ENCODE measurements at regions not wholly inside any gene's neighbourhood (a gene's known extent, or its start where the extent isn't known, plus 50 kb on each side); places are given as distances from the start of the nearest gene placed in this dataset.
"Not testable (repeated sequence)": the region's sequence is repeated elsewhere in the genome, so short reads cannot be mapped to it uniquely, and the experiment has no call there.

GRCh38 chr10:38362514-38362913 is 268.4 kb downstream of the ZNF37A start:
- peaks cover 43% of the 10 kb centered on the region for H3K9me3 ChIP-seq (ENCODE audit: control insufficient read depth, insufficient read depth, low read length)
- not testable (repeated sequence) for H3K27me3 ChIP-seq (ENCODE audit: control insufficient read depth, insufficient read depth, low read length); H3K27ac ChIP-seq (ENCODE audit: low read depth, low read length); H3K9ac ChIP-seq (ENCODE audit: low read depth, low read length); H3K4me1 ChIP-seq (ENCODE audit: control insufficient read depth, insufficient read depth, low read length); H3K4me3 ChIP-seq (ENCODE audit: low read depth, low read length); H3K36me3 ChIP-seq (ENCODE audit: control insufficient read depth, insufficient read depth, low read length)

GRCh38 chr10:38364073-38364472 is 269.9 kb downstream of the ZNF37A start:
- H3K4me1 ChIP-seq (ENCODE audit: control insufficient read depth, insufficient read depth, low read length); H3K27me3 ChIP-seq (ENCODE audit: control insufficient read depth, insufficient read depth, low read length); H3K4me3 ChIP-seq (ENCODE audit: low read depth, low read length); H3K9ac ChIP-seq (ENCODE audit: low read depth, low read length); H3K27ac ChIP-seq (ENCODE audit: low read depth, low read length); H3K36me3 ChIP-seq (ENCODE audit: control insufficient read depth, insufficient read depth, low read length): not testable (repeated sequence)
- H3K9me3 ChIP-seq (ENCODE audit: control insufficient read depth, insufficient read depth, low read length) = peaks cover 43% of the 10 kb centered on the region

GRCh38 chr10:38365917-38366316 is 271.8 kb downstream of the ZNF37A start:
- not testable (repeated sequence) for H3K9ac ChIP-seq (ENCODE audit: low read depth, low read length); H3K27me3 ChIP-seq (ENCODE audit: control insufficient read depth, insufficient read depth, low read length); H3K4me3 ChIP-seq (ENCODE audit: low read depth, low read length); H3K27ac ChIP-seq (ENCODE audit: low read depth, low read length); H3K4me1 ChIP-seq (ENCODE audit: control insufficient read depth, insufficient read depth, low read length); H3K36me3 ChIP-seq (ENCODE audit: control insufficient read depth, insufficient read depth, low read length)
- peaks cover 36% of the 10 kb centered on the region for H3K9me3 ChIP-seq (ENCODE audit: control insufficient read depth, insufficient read depth, low read length)

GRCh38 chr10:38383800-38384199 is 289.7 kb downstream of the ZNF37A start:
- H3K4me3 ChIP-seq (ENCODE audit: low read depth, low read length); H3K9ac ChIP-seq (ENCODE audit: low read depth, low read length); H3K27ac ChIP-seq (ENCODE audit: low read depth, low read length); H3K4me1 ChIP-seq (ENCODE audit: control insufficient read depth, insufficient read depth, low read length); H3K27me3 ChIP-seq (ENCODE audit: control insufficient read depth, insufficient read depth, low read length); H3K36me3 ChIP-seq (ENCODE audit: control insufficient read depth, insufficient read depth, low read length): not testable (repeated sequence)
- H3K9me3 ChIP-seq (ENCODE audit: control insufficient read depth, insufficient read depth, low read length) = peaks cover 38% of the 10 kb centered on the region

GRCh38 chr10:38386869-38387268 is 292.7 kb downstream of the ZNF37A start:
- H3K9me3 ChIP-seq (ENCODE audit: control insufficient read depth, insufficient read depth, low read length) = peaks cover 31% of the 10 kb centered on the region
- H3K9ac ChIP-seq (ENCODE audit: low read depth, low read length) = not testable (repeated sequence)

GRCh38 chr10:38390725-38391124 is 296.6 kb downstream of the ZNF37A start:
- H3K4me3 ChIP-seq (ENCODE audit: low read depth, low read length); H3K36me3 ChIP-seq (ENCODE audit: control insufficient read depth, insufficient read depth, low read length); H3K27me3 ChIP-seq (ENCODE audit: control insufficient read depth, insufficient read depth, low read length); H3K27ac ChIP-seq (ENCODE audit: low read depth, low read length); H3K4me1 ChIP-seq (ENCODE audit: control insufficient read depth, insufficient read depth, low read length); H3K9ac ChIP-seq (ENCODE audit: low read depth, low read length): not testable (repeated sequence)
- peaks cover 16% of the 10 kb centered on the region; the same call in 1 of the 2 replicates for H3K9me3 ChIP-seq (ENCODE audit: control insufficient read depth, insufficient read depth, low read length)

More at GRCh38 chr10:38386869-38387268, 292.7 kb downstream of the ZNF37A start:
- H3K27me3 ChIP-seq (ENCODE audit: control insufficient read depth, insufficient read depth, low read length); H3K27ac ChIP-seq (ENCODE audit: low read depth, low read length); H3K36me3 ChIP-seq (ENCODE audit: control insufficient read depth, insufficient read depth, low read length); H3K4me3 ChIP-seq (ENCODE audit: low read depth, low read length); H3K4me1 ChIP-seq (ENCODE audit: control insufficient read depth, insufficient read depth, low read length): not testable (repeated sequence)

- H3K9me3 ChIP-seq (ENCODE audit: control insufficient read depth, insufficient read depth, low read length); H3K9ac ChIP-seq (ENCODE audit: low read depth, low read length); H3K36me3 ChIP-seq (ENCODE audit: control insufficient read depth, insufficient read depth, low read length); H3K27ac ChIP-seq (ENCODE audit: low read depth, low read length); H3K27me3 ChIP-seq (ENCODE audit: control insufficient read depth, insufficient read depth, low read length); H3K4me1 ChIP-seq (ENCODE audit: control insufficient read depth, insufficient read depth, low read length); H3K4me3 ChIP-seq (ENCODE audit: low read depth, low read length): not testable (repeated sequence)
These were observed 301.3 kb downstream of the ZNF37A start for GRCh38 chr10:38395465-38395864.

- H3K9ac ChIP-seq (ENCODE audit: low read depth, low read length); H3K4me1 ChIP-seq (ENCODE audit: control insufficient read depth, insufficient read depth, low read length); H3K9me3 ChIP-seq (ENCODE audit: control insufficient read depth, insufficient read depth, low read length); H3K27ac ChIP-seq (ENCODE audit: low read depth, low read length); H3K36me3 ChIP-seq (ENCODE audit: control insufficient read depth, insufficient read depth, low read length); H3K4me3 ChIP-seq (ENCODE audit: low read depth, low read length); H3K27me3 ChIP-seq (ENCODE audit: control insufficient read depth, insufficient read depth, low read length): not testable (repeated sequence)
These were observed 302.2 kb downstream of the ZNF37A start for GRCh38 chr10:38396178-38396954.

GRCh38 chr10:38401565-38401964 is 307.4 kb downstream of the ZNF37A start:
- H3K27me3 ChIP-seq (ENCODE audit: control insufficient read depth, insufficient read depth, low read length); H3K4me1 ChIP-seq (ENCODE audit: control insufficient read depth, insufficient read depth, low read length); H3K9ac ChIP-seq (ENCODE audit: low read depth, low read length); H3K36me3 ChIP-seq (ENCODE audit: control insufficient read depth, insufficient read depth, low read length); H3K4me3 ChIP-seq (ENCODE audit: low read depth, low read length); H3K27ac ChIP-seq (ENCODE audit: low read depth, low read length); H3K9me3 ChIP-seq (ENCODE audit: control insufficient read depth, insufficient read depth, low read length): not testable (repeated sequence)

GRCh38 chr10:38402442-38403346 is 308.6 kb downstream of the ZNF37A start:
- H3K9ac ChIP-seq (ENCODE audit: low read depth, low read length); H3K27me3 ChIP-seq (ENCODE audit: control insufficient read depth, insufficient read depth, low read length); H3K4me1 ChIP-seq (ENCODE audit: control insufficient read depth, insufficient read depth, low read length); H3K4me3 ChIP-seq (ENCODE audit: low read depth, low read length); H3K9me3 ChIP-seq (ENCODE audit: control insufficient read depth, insufficient read depth, low read length); H3K36me3 ChIP-seq (ENCODE audit: control insufficient read depth, insufficient read depth, low read length); H3K27ac ChIP-seq (ENCODE audit: low read depth, low read length): not testable (repeated sequence)

- not testable (repeated sequence) for H3K4me1 ChIP-seq (ENCODE audit: control insufficient read depth, insufficient read depth, low read length); H3K9me3 ChIP-seq (ENCODE audit: control insufficient read depth, insufficient read depth, low read length); H3K36me3 ChIP-seq (ENCODE audit: control insufficient read depth, insufficient read depth, low read length); H3K9ac ChIP-seq (ENCODE audit: low read depth, low read length); H3K4me3 ChIP-seq (ENCODE audit: low read depth, low read length); H3K27ac ChIP-seq (ENCODE audit: low read depth, low read length); H3K27me3 ChIP-seq (ENCODE audit: control insufficient read depth, insufficient read depth, low read length)
These were observed 309.4 kb downstream of the ZNF37A start for GRCh38 chr10:38403347-38404117.
